Endothelial cell of umbilical vein (primary cell): ENCODE measurements at regions not wholly inside any gene's neighbourhood (a gene's known extent, or its start where the extent isn't known, plus 50 kb on each side); places are given as distances from the start of the nearest gene placed in this dataset.

ENCODE experiments used
- BruUV-seq: library from RNA; stranded (reverse); fragments of 400-500 nt; replicated peaks from 2 replicates; lab custom pipeline; 2021; lab: Mats Ljungman, UMichigan
- CTCF ChIA-PET: fragments of 300-600, 350-600 bp; sonication (Branson Sonifier 250); formaldehyde crosslinking; loops from one replicate; lab custom pipeline; 2021; ENCODE audit warnings: antibody characterized with exemption, inconsistent platforms; lab: Charles Lee
- POLR2A ChIA-PET: fragments of 300-600, 350-600 bp; sonication (Branson Sonifier 250); formaldehyde crosslinking; loops from one replicate; lab custom pipeline; 2021; ENCODE audit warnings: antibody characterized with exemption, inconsistent platforms; lab: Charles Lee
- DNase-seq: peaks from one replicate; pipeline ENCODE4 v3.0.0-alpha.2; 2011; ENCODE audit warnings: low read depth, low spot score
- FAIRE-seq: peaks from 2 replicates; lab custom pipeline; 2011; peaks lifted over from hg19 to GRCh38; lab: Jason Lieb, UNC
- H2AFZ ChIP-seq: 2 replicates; pipeline ENCODE4 v1.6.0; 2012; ENCODE audit warnings: low read depth, low read length, control low read depth, inconsistent platforms
- H3K27ac ChIP-seq: 2 replicates; pipeline ENCODE4 v1.5.1; 2011; ENCODE audit warnings: low read depth, mild to moderate bottlenecking, control low read depth, low read length, moderate library complexity; ENCODE audit not compliant: insufficient read depth
- H3K27me3 ChIP-seq, 2 experiments: 2 replicates each; pipeline versions ENCODE4 v1.6.0 to v1.6.1; 2011; ENCODE audit warnings: low read length in 2 of 2, mixed read lengths in 1 of 2; ENCODE audit not compliant: control insufficient read depth in 2 of 2, insufficient read depth in 2 of 2
- H3K36me3 ChIP-seq, 2 experiments: 2 replicates in 1 of 2; 3 replicates in 1 of 2; pipeline ENCODE4 v1.5.1; 2011; ENCODE audit warnings: low read length in 2 of 2, mild to moderate bottlenecking in 1 of 2, moderate library complexity in 1 of 2; ENCODE audit not compliant: control insufficient read depth in 2 of 2, insufficient read depth in 2 of 2; ENCODE audit errors: extremely low read depth in 1 of 2
- H3K4me1 ChIP-seq: 3 replicates; pipeline ENCODE4 v1.5.1; 2011; ENCODE audit warnings: mild to moderate bottlenecking, low read length; ENCODE audit not compliant: control insufficient read depth, insufficient read depth; ENCODE audit errors: extremely low read depth
- H3K4me2 ChIP-seq: 2 replicates; pipeline ENCODE4 v1.6.1; 2011; ENCODE audit warnings: low read length, control low read depth, mixed read lengths; ENCODE audit not compliant: insufficient read depth
- H3K4me3 ChIP-seq, 3 experiments: fragments of 200-600 bp in 1 of 3; sonication (generic), shearing (Covaris generic) in 1 of 3; replicated peaks in 1 of 3; 2 replicates each; pipeline ENCODE4 v1.5.1; 2011 to 2016; ENCODE audit warnings: control low read depth in 3 of 3, low read length in 3 of 3, mild to moderate bottlenecking in 2 of 3, inconsistent platforms in 1 of 3, low read depth in 1 of 3, moderate library complexity in 1 of 3; ENCODE audit not compliant: insufficient read depth in 1 of 3
- H3K79me2 ChIP-seq: 2 replicates; pipeline ENCODE4 v1.6.0; 2012; ENCODE audit warnings: low read length, inconsistent platforms; ENCODE audit not compliant: control insufficient read depth, insufficient read depth
- H3K9ac ChIP-seq: replicated peaks from 2 replicates; pipeline ENCODE3; 2011; ENCODE audit warnings: low read length, control low read depth; ENCODE audit not compliant: insufficient read depth; ENCODE audit errors: extremely low read depth
- H3K9me1 ChIP-seq: replicated peaks from 3 replicates; pipeline ENCODE4 v1.6.0; 2011; ENCODE audit warnings: mild to moderate bottlenecking, low read length; ENCODE audit not compliant: control insufficient read depth, insufficient read depth; ENCODE audit errors: extremely low read depth
- H3K9me3 ChIP-seq: replicated peaks from 2 replicates; pipeline ENCODE4 v1.5.1; 2012; ENCODE audit warnings: low read length, inconsistent platforms; ENCODE audit not compliant: control insufficient read depth, insufficient read depth
- H4K20me1 ChIP-seq: replicated peaks from 2 replicates; pipeline ENCODE3; 2011; ENCODE audit warnings: mild to moderate bottlenecking, low read length; ENCODE audit not compliant: control insufficient read depth, insufficient read depth; ENCODE audit errors: extremely low read depth
- CTCF ChIP-seq, 2 donors: IDR thresholded peaks; 1 replicate in 1 of 2; 2 replicates in 1 of 2; pipeline ENCODE4 v1.5.1; 2011; ENCODE audit warnings: low read length in 2 of 2, mild to moderate bottlenecking in 2 of 2, moderate library complexity in 2 of 2, control low read depth in 1 of 2, inconsistent platforms in 1 of 2, low read depth in 1 of 2; ENCODE audit not compliant: insufficient read depth in 1 of 2; ENCODE audit errors: extremely low read depth in 1 of 2
- EZH2 ChIP-seq: IDR thresholded peaks from 2 replicates; pipeline ENCODE4 v1.6.1; 2012; ENCODE audit warnings: borderline replicate concordance, low read depth, mild to moderate bottlenecking, moderate library complexity, low read length, inconsistent platforms; ENCODE audit not compliant: severe bottlenecking
- FOS ChIP-seq: IDR thresholded peaks from 2 replicates; pipeline ENCODE4 v1.6.1; 2011; ENCODE audit warnings: mild to moderate bottlenecking, low read length, moderate library complexity, borderline replicate concordance; ENCODE audit not compliant: insufficient read depth
- GATA2 ChIP-seq: IDR thresholded peaks from 2 replicates; pipeline ENCODE4 v1.7.0; 2011; ENCODE audit warnings: low read depth, mild to moderate bottlenecking, moderate library complexity, mixed read lengths, low read length; ENCODE audit not compliant: insufficient read length, insufficient read depth
- JUN ChIP-seq: IDR thresholded peaks from 2 replicates; pipeline ENCODE4 v1.6.1; 2011; ENCODE audit warnings: borderline replicate concordance, low read depth; ENCODE audit not compliant: insufficient read length, insufficient read depth
- MAX ChIP-seq: IDR thresholded peaks from 2 replicates; pipeline ENCODE4 v1.6.1; 2011; ENCODE audit not compliant: insufficient read depth, insufficient read length
- MYC ChIP-seq: IDR thresholded peaks from one replicate; pipeline ENCODE4 v1.6.1; 2011; ENCODE audit warnings: mild to moderate bottlenecking, low read depth, low read length
- POLR2A ChIP-seq: IDR thresholded peaks from 2 replicates; pipeline ENCODE4 v1.6.1; 2012; ENCODE audit warnings: low read depth, mild to moderate bottlenecking, control low read depth, low read length
- POLR2AphosphoS5 ChIP-seq: IDR thresholded peaks from 2 replicates; pipeline ENCODE4 v1.6.1; 2012; ENCODE audit warnings: low read depth, mild to moderate bottlenecking, control low read depth, low read length, moderate library complexity; ENCODE audit not compliant: insufficient read depth
- dilution Hi-C: fragments of 300-500 bp; cut with MboI; formaldehyde crosslinking; loops from one replicate; pipeline ENCODE4 v1.15.0; 2019; ENCODE audit warnings: low sequenced_read_pairs; ENCODE audit not compliant: extremely low pct_ligation_motif_present
- intact Hi-C: fragments of 100-400 bp; cut with micrococcal nuclease; formaldehyde crosslinking; loops from one replicate; pipeline ENCODE4 v1.10.0; 2022

GRCh38 chr2:83808878-83809277 is 650.2 kb downstream of the SUCLG1 start:
- H3K9ac ChIP-seq, result no peak overlapping the region
- H3K9me1 ChIP-seq, result no peaks in the 10 kb centered on the region
- no peak overlapping the region for H3K4me3 ChIP-seq
- no peaks in the 10 kb centered on the region for H3K4me1 ChIP-seq
- no peaks in the 10 kb centered on the region for H3K79me2 ChIP-seq
- DNase-seq (no peak), FAIRE-seq (no peak)
- CTCF ChIA-PET, result no interaction called here
- H3K4me2 ChIP-seq, result no peak overlapping the region
- POLR2A ChIA-PET, result no interaction called here
- H2AFZ ChIP-seq, result no peak overlapping the region
- no peaks in the 10 kb centered on the region for H3K27me3 ChIP-seq
- no peaks in the 10 kb centered on the region for H3K9me3 ChIP-seq
- no peak overlapping the region for H3K27ac ChIP-seq
- no peak for TF ChIP-seq CTCF (IDR thresholded peaks at IDR 0.05; ENCODE audit: extremely low read depth in 1 of 2, insufficient read depth in 1 of 2, low read depth in 1 of 2, low read length in 2 of 2)
- no peak for TF ChIP-seq GATA2
- no peak for TF ChIP-seq JUN
- no peak for TF ChIP-seq EZH2
- TF ChIP-seq MAX, result no peak
- TF ChIP-seq MYC, result no peak
- no peak for TF ChIP-seq POLR2A
- TF ChIP-seq FOS, result no peak
- TF ChIP-seq POLR2AphosphoS5, result no peak
- dilution Hi-C loops, result no loop called here
- no peaks in the 10 kb centered on the region for H3K36me3 ChIP-seq
- no peaks in the 10 kb centered on the region for H4K20me1 ChIP-seq
- intact Hi-C loops, result no loop called here
- no TSS peak for BruUV-seq
